Heart right ventricle (tissue), 16 donors: ENCODE measurements at regions not wholly inside any gene's neighbourhood (a gene's known extent, or its start where the extent isn't known, plus 50 kb on each side); places are given as distances from the start of the nearest gene placed in this dataset.

Experiments
- ATAC-seq, 8 donors: fragments of 200-7000 bp; cut with Tn5 transposase; one replicate each; pipeline ENCODE4 v1.9.1; 2020; ENCODE audit warnings: mild to moderate bottlenecking in 8 of 8, moderate library complexity in 8 of 8, moderate number of reproducible peaks in 1 of 8
- DNase-seq, 2 donors: peaks; one replicate each; pipeline ENCODE4 v3.0.0-alpha.2; 2020
- H3K27ac ChIP-seq, 10 donors: fragments of 200-600 bp; sonication (generic) in 2 of 10; one replicate each; pipeline versions ENCODE4 v1.5.0 to v1.8.0; 2020 to 2022; ENCODE audit warnings: mild to moderate bottlenecking in 3 of 10
- H3K27me3 ChIP-seq, 7 donors: fragments of 200-600 bp; one replicate each; pipeline ENCODE4 v1.8.0; 2021 to 2022; ENCODE audit warnings: mild to moderate bottlenecking in 2 of 7
- H3K36me3 ChIP-seq, 9 donors: fragments of 200-600 bp; sonication (generic) in 1 of 9; one replicate each; pipeline versions ENCODE4 v1.5.0 to v1.8.0; 2020 to 2022; ENCODE audit warnings: mild to moderate bottlenecking in 2 of 9
- H3K4me1 ChIP-seq, 9 donors: fragments of 200-600 bp; sonication (generic) in 1 of 9; one replicate each; pipeline versions ENCODE4 v1.5.0 to v1.8.0; 2020 to 2022; ENCODE audit warnings: mild to moderate bottlenecking in 4 of 9
- H3K4me3 ChIP-seq, 10 donors: fragments of 200-600 bp; sonication (generic) in 2 of 10; one replicate each; pipeline versions ENCODE4 v1.5.0 to v1.8.0; 2020 to 2022; ENCODE audit warnings: mild to moderate bottlenecking in 7 of 10, moderate library complexity in 2 of 10
- H3K9me3 ChIP-seq, 11 donors: fragments of 200-600 bp in 10 of 11; sonication (generic) in 2 of 11; one replicate each; pipeline versions ENCODE4 v1.5.0 to v1.8.0; 2013 to 2022; ENCODE audit warnings: mild to moderate bottlenecking in 2 of 11, control low read depth in 1 of 11, moderate library complexity in 1 of 11
- WGBS, 2 donors: extraction: QIAGEN DNeasy Blood & Tissue Kit; methylation state at CpG; one replicate each; pipeline ENCODE4 v1.1.7; 2013; ENCODE audit warnings: inconsistent platforms in 1 of 2; 5-methylcytosine and 5-hydroxymethylcytosine counted together
- intact Hi-C, 10 donors: fragments of 100-400 bp; cut with DNase I; formaldehyde crosslinking; loops; one replicate each; pipeline versions ENCODE4 v1.11.1 to v1.14.2; 2022
- TF ChIP-seq, protein P1 (sequence below), 9 donors: fragments of 200-600 bp; sonication (generic) in 2 of 9; IDR thresholded peaks; one replicate each; pipeline versions ENCODE4 v1.5.0 to v1.8.0; 2021 to 2022; ENCODE audit warnings: antibody characterized with exemption in 9 of 9, mild to moderate bottlenecking in 5 of 9, moderate library complexity in 1 of 9
- donor health status: Arrhythmogenic right ventricular cardiomyopathy.
- donor health status: ischemic (EF 13 %, LVEDD 7.1; RV severe dilation, severe dysfunction).
- donor health status: healthy with polysubstance abuse.
- donor health status: DM: no; HTN: yes; CAD: no.
- donor health status: DM: no; HTN: no; CAD: no.
- donor health status: ischemic (EF 25% LVEDD 6.9; RV normal size, moderate dysfunction).
- donor health status: ischemic (EF 25% LVEDD 5.7; RV mildly dilated, moderate dysfunction).
- donor health status: healthy.
- donor health status: DM: yes; HTN: yes; CAD: no.
- donor health status: Ischemic cardiomyopathy.
- donor health status: ischemic (EF 35%, LVEDD 5.7; RV mildly dilated, moderate dysfunction).
- donor health status: nonischemic (EF 11% LVEDD 7.7; RV severe dilation, severe dysfunction).
- donor health status: DM: yes; HTN: yes; CAD: no.
- donor health status: PGD.
- donor health status: ischemic (EF 29% LVEDD 5.4; RV normal size, mild dysfunction).
- donor health status: nonischemic (EF 23%, LVEDD 6.1; RV moderate dilation, normal function).

DNA sequence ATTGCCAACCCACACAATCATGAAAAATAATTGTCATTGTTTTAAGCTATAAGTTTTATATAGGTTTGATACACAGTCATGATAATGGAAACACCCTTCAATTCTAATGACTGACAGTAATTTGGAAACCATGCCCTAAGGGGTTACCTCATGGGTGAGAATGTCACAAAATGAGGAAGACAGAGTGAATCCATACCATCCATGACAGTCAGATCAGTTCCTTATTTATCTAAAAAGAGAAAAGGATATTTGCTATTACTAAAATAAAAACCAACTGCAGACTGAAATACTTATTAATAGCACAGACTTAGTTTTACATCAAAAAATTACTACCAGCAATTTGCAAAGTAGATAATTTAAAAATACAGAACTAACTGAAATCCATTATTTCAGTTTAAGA is 437.8 kb downstream of the UTRN start:
- Histone ChIP-seq H3K4me3 (no peak overlapping the region), H3K36me3 (peaks cover 0 to 18% (median 0%) of the 10 kb centered on the region in 9 donors), H3K9me3 (no peaks in the 10 kb centered on the region), H3K4me1 (peaks cover 0 to 3% (median 0%) of the 10 kb centered on the region in 9 donors), H3K27ac (no peak overlapping the region), H3K27me3 (no peaks in the 10 kb centered on the region)
- TF ChIP-seq, protein P1, sequence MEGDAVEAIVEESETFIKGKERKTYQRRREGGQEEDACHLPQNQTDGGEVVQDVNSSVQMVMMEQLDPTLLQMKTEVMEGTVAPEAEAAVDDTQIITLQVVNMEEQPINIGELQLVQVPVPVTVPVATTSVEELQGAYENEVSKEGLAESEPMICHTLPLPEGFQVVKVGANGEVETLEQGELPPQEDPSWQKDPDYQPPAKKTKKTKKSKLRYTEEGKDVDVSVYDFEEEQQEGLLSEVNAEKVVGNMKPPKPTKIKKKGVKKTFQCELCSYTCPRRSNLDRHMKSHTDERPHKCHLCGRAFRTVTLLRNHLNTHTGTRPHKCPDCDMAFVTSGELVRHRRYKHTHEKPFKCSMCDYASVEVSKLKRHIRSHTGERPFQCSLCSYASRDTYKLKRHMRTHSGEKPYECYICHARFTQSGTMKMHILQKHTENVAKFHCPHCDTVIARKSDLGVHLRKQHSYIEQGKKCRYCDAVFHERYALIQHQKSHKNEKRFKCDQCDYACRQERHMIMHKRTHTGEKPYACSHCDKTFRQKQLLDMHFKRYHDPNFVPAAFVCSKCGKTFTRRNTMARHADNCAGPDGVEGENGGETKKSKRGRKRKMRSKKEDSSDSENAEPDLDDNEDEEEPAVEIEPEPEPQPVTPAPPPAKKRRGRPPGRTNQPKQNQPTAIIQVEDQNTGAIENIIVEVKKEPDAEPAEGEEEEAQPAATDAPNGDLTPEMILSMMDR (IDR thresholded peaks at IDR 0.05), result no peak
- intact Hi-C loops, result no loop called here
- DNase-seq (no peak), ATAC-seq (no peak)

DNA sequence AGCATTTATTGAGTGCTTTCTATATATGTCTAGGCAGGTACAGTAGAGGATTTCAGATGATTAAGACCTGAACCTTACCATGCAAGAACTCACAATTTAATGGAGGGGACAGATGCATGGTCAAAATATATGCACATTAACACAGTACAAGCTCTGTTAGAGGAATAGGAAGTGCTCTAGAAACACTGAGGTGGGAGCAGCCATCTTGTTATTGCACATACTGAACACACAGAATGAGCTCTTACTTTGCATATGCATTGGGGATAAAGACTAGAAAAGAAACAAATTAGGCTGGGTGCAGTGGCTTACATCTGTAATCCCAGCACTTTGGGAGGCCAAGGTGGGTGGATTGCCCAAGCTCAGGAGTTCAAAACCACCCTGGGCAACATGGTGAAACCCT is 438.3 kb downstream of the UTRN start:
- TF ChIP-seq, protein P1 (IDR thresholded peaks at IDR 0.05), result no peak
- intact Hi-C loops, result no loop called here
- H3K36me3 ChIP-seq, result peaks cover 0 to 18% (median 0%) of the 10 kb centered on the region in 9 donors

DNA sequence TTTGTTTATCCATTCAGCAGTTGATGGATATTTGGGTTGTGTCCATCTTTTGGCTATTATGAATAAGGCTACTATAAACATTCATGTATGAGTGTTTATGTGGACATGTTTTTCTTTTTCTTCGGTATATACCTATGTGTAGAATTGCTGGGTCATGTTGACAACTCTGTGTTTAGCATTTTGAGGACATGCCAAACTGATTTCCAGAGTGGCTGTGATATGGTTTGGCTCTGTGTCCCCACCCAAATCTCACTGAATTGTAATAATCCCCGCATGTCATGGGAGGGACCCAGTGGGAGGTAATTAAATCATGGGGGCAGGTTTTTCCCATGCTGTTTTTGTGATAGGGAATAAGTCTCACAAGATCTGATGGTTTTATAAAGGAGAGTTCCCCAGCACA is 439.7 kb downstream of the UTRN start:
- Histone ChIP-seq H3K4me3 (no peak overlapping the region), H3K36me3 (peaks cover 0 to 16% (median 0%) of the 10 kb centered on the region in 9 donors), H3K4me1 (peaks cover 0 to 3% (median 0%) of the 10 kb centered on the region in 9 donors), H3K27me3 (no peaks in the 10 kb centered on the region), H3K27ac (no peak overlapping the region), H3K9me3 (no peaks in the 10 kb centered on the region)
- WGBS, 2 donors, result 89 to 91% methylated on average over 2 of the region's 2 CpGs
- no peak for ATAC-seq
- intact Hi-C loops, result no loop called here
- no peak for DNase-seq
- TF ChIP-seq, protein P1 (IDR thresholded peaks at IDR 0.05), result no peak

More for the DNA sequence above, 438.3 kb downstream of the UTRN start:
- no peaks in the 10 kb centered on the region for H3K9me3 ChIP-seq
- no peak overlapping the region for H3K27ac ChIP-seq
- H3K4me3 ChIP-seq, result no peak overlapping the region
- peaks cover 0 to 3% (median 0%) of the 10 kb centered on the region in 9 donors for H3K4me1 ChIP-seq
- no peak for DNase-seq
- H3K27me3 ChIP-seq, result no peaks in the 10 kb centered on the region
- ATAC-seq, result no peak

DNA sequence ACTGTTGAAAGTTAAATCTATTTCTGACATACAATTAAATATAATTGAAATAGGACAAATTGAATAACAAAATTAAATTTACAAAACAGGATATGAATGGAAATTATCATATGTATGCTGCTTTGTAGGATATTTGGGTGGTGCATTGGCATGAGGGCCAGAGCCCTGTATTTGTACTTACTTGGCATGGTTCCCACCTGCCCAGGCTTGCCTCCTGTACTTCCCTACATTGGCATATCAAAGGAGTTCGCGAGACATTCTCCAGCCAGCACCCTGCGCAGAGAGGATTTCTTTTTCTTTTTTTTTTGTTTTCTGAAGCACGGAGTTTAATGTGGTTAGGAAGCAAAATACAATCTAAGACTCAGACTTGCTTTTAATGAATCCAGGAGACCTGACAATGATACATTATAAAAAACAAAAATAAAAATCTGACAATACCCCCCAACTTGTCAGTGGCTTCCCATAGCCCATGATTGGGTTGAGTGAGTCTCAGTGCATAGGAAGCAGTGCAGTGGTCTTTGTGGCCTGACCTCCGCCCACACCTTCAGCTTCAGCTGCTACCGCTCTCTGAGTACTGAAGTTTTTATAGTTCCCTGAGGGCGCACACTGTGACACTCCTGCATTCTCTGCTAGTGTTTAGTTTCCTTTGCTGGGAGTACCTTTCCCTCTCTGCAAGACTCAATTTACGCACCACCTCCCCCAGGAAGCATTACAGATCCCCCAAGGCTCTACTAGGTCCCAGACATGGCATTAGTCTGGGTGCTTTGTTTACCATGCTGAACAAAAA is 440.8 kb downstream of the UTRN start:
- no peak overlapping the region for H3K27ac ChIP-seq
- peak in 1 of 2 donors; percentile 13 for DNase-seq
- peaks cover 0 to 3% (median 0%) of the 10 kb centered on the region in 9 donors for H3K4me1 ChIP-seq
- no peaks in the 10 kb centered on the region for H3K27me3 ChIP-seq
- intact Hi-C loops, result no loop called here
- ATAC-seq, result peak in 3 of 8 donors; percentile 58 to 68 (median 65)
- WGBS, 2 donors, result 66 to 77% methylated on average over 8 of the region's 8 CpGs
- H3K4me3 ChIP-seq, result no peak overlapping the region
- TF ChIP-seq, protein P1 (IDR thresholded peaks at IDR 0.05), result no peak
- peaks cover 0 to 18% (median 4%) of the 10 kb centered on the region in 9 donors for H3K36me3 ChIP-seq
- H3K9me3 ChIP-seq, result no peaks in the 10 kb centered on the region
